Stimulated activated CD8-positive, alpha-beta memory T cell treated with anti-CD3 and anti-CD28 coated beads, Interleukin-15, amount 100 ng/mL, for 48 hours (primary cell): ENCODE measurements at regions not wholly inside any gene's neighbourhood (a gene's known extent, or its start where the extent isn't known, plus 50 kb on each side); places are given as distances from the start of the nearest gene placed in this dataset.

Experiments used
- DNase-seq, 2 donors: peaks; one replicate each; pipeline ENCODE4 v3.0.0-alpha.2; 2020; ENCODE audit warnings: low read depth in 2 of 2

DNA sequence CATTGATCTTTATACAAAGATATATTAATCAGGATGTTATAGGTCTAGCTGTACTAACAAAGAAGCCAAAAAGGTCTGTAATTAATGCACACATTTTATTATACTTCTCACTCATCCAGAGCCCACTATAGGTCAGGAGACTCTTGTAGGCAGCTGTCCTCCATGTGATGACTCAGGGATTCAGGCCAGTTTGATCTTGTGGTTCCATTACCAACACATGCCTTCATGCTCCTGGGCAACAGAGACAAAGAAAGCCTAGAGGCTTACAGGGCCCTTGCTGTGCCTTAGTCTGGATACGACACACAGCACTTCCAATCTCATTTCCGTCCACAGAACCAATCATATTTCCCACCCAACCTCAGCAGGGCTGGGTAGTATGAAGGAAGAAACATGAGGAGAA lies 150.3 kb upstream of the NCAM1 start:
- no peak for DNase-seq

DNA sequence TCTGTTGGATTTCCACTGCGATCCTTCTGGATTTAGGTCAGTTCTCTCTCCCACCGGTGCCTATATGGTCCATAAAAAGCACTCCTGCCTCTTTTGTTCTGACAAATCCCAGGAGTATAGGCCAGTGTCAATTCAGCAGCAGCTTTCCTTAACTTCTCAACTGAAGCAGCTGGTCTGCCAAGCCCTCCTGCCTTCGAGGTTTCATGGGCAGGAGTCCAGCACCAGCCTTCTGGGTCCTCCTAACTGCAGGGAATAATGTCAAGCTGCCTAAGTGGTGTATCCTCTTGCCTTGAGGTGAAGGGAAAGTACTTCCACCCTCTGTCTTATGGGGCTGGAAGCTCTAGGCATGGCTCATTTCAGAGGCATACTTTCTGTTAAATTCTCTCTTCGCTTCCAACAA lies 149.4 kb upstream of the NCAM1 start:
- no peak for DNase-seq

DNA sequence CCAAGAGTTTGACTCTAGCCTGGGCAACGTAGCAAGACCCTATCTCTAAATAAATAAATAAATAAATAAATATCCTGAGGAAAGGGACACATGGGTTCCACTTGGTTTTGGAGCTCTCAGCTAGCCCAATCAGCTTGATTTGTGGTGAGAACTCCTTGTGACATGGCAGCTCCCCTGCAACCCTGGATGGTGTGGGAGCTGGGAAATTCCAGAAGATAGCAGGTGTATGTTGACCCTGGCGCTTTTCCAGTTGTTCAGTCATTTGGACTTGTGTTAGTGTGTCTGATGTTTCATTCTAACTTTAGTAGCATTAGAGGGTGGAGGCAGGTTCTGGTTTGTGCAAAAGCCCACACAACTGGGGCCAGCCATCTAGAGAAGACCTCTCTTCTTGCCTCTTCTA lies 148.5 kb upstream of the NCAM1 start:
- no peak for DNase-seq

DNA sequence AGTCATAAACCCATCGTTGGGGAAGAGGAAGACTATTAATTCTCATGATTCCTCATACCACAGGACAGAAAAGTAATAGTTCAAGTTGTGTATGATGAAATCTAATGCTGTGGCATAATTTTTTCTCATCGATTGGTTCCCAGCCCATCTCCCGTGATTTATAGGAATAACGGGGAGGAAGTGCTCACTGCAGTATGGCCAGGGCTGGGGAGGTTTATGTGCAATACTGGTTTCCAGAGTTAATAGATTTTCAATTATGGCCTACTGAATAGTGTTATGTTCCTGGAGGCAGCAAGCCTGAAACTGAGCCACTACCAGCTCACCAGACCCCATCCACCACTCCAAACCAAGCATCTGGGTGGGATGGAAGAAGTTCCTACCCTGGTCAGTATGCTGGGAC lies 147.1 kb upstream of the NCAM1 start:
- DNase-seq: no peak

DNA sequence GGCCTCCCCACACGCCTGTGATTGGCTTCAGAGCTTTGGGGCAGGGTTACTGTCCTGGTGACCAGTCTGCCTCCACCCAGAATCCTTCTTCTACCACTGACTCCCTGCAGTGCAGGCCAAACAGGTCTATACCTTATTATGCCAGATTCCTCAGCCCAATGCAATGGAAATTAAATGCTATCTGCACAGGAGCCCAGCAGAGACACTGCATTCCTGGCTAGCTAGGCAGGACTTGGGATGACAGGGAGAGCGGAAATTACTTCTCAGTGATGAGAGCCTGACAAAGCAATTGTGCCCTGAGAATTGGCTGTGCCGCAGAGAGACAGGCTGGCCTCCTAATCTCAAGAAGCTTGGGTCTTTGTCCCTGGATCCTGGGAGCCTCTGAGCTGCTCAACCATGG lies 143.8 kb upstream of the NCAM1 start:
- no peak for DNase-seq

DNA sequence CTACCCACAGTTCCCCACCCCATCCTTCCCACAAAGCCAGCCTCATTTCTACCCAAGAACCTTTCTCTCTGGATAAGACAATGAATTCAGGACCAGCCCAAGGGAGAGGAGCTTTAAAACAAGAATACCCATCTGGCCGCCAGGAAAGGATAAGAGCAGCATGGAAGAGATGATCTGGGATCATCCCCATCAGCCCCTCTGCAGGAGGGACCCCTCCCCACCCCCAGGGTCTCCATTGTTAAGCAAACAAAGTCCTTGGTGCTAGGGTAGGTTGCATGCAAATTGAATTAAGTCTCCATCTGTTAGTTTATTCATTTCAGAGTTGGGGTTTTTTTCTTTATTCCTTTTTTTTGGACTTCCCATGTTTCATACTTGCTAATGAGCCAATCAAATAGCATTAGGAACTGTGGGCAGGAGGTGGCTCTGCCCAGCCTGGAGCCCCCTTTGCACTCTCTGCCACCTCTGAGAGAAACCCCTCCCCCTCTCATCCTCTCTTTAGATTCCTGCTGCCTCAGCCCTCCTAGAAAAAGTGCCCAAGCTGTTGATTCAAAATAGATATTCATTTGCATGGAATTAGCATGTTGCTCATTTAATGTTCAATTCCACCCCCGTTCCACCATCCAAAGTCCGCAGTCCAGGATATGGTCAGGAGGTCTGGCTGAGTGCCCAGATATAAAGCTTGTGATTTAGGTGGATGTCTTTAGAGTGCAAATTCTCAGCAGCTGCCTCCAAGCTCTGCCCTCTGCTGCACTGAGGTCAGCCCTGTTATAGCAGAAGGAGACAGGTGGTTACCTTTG lies 138.5 kb upstream of the NCAM1 start:
- DNase-seq: no peak

DNA sequence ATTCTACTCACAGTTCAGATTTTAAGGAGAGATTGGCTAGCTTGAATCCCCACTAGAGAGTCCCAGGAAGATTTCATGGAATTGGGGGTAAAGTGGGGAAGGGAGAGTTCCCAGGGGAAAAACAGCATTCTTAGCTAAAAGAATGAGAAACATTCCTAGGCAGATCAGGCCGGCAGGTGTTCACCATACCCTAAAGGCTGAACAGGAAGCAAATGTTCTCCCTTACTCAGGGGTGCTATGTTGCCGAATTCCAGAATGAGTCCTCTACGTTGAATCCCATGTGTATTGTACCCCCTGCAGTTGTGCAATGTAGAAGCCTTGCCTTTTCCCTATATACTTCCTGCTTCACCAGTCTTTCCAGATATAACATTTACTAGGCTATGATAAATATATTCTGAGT lies 135.2 kb upstream of the NCAM1 start:
- no peak for DNase-seq

DNA sequence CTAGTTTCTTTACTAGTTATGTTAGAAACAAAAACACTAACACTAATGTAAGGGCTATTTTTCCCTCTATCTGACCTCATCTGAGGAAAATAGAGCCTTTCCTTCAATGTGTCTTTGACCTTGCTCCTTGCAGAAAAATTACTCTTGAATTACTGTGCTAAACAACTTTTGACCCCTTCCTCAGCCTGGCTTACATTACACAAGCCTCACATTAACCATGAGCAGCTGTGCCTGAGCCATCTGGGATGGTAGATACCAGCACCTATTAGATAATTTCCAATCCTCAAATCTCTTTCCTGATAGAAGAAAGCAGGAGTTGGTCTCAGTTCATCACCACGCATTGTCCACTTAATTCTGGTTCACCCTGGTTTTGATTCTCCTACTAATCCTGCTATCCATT lies 134.4 kb upstream of the NCAM1 start:
- DNase-seq: no peak

DNA sequence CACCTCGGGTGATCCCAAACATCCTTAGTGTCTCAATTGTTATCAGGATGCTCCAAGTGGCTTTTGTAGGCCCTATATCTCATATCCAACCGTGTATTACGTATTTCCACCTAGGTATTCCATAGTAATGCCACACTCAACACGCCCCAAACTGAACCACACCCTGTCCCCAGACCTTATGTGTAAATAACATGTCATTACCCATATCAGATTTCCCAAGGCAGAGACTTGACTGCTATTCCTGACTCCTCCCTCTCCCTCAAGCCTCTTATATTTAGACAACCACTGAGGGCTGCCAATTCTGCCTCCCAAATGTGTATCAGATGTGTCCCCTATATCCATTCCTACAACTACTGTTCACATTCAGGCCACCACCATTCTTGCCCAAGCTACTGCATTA lies 132.8 kb upstream of the NCAM1 start:
- no peak for DNase-seq

DNA sequence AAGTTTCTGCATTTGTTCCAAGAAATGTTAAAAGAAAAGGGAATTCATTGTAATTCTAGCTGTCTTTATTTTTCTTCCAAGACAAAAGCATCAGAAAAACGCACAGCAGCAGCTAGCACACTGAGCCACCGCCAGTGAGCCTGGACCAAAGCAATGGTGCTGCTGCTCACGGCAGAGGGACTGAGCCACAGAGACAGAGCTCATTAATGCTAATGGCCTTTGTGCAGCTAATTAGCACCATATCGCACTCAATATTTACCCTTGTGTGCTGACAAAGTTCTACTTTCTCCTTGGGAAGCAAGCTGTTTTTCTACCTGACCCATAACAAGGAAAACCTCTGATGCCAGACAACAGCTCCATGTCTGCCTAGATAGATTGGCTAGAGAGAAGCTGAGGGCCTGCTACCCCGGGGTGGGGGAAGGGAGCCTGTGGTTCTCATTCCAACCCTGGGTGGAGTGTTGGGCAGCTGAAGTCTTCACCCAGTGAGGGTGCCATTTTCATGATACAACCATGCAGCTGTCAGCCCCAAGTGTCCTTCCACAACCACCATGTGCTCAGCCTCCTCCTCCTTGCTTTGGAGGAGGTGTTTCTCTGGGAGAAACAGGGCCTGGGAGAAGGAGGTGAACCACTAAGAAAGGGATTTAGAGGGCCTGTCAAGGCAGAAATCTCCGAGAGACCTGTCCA lies 131.1 kb upstream of the NCAM1 start:
- no peak for DNase-seq

DNA sequence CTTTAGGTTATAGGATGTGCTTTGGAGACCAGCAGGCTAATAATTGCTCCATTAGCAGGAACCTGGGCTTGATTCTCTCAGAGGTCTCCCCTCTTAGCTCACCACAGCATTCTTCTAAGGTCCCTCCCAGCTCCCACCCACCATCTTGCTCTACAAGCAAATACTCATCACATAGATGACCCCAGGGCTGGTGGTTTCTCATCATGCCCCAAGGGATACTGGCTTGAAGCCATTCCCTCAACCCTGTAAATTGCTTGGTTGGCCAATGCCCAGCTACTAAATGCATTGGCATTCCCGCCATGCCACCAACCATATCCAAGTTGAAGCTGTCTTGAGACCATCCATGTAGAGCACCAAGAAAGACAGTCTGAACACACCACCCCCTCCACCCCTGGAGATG lies 130.2 kb upstream of the NCAM1 start:
- no peak for DNase-seq

DNA sequence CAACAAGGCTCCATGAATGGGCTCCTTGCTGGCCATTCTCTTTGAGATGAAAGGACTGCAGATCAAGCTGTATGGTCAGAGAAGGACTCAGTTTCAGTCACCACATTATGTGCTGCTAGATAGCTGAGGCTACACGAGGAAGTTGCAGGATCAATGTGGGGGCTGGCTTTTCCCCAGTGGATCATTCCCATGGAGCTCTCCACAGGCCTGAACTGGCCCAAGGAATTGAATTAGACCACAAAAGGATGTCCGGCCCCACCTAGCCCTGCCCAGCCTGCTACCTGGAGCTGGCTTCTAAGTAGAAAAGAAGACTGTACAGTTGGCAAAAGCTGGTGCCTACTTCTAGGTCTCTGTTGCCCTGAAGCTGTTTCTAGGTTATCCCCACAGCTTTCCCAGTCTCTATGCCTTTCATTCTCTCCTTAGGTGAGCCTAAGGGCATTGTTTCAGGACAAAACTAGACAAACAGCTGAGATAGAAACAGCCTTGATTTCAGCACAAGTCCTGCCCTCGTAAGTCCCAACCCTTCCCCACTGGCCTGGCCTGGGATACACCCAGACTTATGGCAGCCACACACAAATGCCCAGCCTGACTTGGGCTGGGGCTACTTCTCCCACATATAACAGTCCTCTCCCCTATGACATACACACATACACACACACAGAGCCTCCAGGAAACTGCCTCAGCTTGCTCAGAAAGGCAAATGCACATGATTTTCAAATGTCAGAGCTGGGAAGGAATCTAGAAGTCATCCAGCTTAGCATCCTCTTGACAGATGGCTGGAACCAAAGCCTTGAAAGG lies 129.1 kb upstream of the NCAM1 start:
- no peak for DNase-seq

DNA sequence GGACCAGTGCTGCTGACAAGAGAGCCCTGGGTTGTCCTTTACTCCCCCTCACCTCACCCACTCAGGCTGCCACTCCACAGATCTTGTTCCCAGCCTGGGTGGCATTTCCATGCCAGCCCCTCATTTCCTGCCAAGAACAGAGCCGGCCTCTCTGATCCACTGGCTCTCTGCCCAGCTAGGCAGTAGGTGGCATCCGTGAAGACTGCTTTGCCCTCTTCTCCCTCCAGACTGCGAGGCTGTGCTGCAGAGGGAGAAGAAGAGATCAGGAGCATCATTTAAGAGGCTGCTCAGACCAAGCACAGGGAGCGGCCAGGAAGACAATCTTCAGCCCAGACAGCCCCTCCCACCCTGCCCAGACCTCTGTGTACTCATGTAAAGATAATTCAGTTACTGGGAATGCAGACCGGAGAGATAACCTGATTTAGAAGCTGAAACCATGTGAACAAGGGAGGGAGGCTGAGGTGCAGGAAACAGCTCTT lies 126.9 kb upstream of the NCAM1 start:
- DNase-seq: no peak

DNA sequence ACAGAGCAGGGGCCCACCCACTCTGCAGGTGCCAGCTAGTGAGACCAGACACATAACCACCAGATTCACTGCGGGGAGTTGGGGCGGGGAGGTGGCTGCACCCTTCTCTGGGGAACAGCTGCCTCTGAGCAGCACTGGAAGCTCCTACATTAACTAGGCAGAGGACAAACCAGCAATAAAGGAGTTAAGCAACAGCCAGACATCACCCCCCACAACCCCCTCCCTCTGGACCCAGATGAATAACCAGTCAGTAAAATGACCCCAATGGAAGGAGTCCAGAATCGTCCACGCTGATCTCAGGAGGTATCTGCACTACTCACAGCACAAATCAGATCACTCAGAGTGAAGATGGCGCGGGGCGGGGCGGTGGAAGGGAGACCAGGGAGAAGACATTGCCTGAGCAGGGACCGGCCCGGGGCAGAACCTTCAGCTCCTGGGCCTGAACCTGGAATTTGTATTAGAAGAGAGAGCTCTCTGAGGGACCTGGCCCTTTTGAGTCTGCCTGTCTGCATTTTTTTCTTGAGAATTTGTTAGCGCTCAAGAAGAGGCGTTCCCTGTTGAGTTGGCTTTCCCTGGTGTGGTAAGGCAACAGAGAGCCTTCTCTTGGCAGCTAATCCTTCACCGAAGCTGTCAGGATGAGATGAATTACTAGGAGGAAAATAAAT lies 125.5 kb upstream of the NCAM1 start:
- no peak for DNase-seq

DNA sequence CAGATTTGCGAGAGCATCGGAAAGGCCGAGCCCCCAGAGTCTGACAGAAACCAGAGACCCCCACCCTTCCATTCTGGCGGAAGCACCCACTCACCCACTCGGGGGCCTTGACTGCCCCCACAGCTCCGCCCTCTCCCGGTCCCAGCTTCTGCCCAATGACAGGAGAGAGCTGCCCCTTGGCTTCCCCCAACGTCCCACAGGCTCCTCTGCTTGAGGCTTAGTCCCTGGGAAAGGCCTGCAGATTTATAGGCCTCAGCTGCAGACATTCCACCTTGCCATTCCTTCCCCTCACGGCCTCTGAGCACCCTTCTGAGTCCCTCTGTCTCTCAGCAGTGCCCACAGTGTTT lies 125.0 kb upstream of the NCAM1 start:
- no peak for DNase-seq

DNA sequence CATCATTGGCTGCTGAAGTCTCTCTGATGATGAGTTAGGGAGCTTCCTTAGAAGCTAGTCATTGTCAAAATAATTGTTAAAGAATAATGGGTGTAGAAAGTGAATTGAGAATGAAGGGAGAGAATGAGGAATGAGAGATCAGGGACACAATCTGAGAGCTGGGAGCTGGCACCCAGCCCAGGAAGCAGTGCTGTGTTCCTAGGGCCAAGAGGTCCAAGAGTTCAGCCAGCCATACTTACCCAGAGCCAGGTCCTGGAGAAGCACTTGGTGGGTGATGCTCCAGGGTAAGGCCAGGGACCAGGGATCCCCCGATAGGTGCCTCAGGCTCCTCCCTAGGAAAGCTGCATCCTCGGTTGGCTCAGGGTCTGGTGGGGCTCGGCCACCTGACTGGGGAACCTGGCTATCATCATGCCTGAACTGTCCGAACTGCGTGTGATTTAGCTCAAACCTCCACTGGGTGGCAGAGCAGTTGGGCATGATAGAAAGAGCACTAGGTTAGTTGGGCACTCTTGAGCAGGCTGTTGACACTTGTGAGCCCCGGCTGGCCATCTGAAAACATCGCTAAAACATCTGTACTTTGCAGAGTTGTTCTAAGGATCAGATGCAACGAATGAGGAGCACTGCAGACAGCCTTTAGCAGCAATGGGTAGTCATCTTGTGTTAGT lies 123.9 kb upstream of the NCAM1 start:
- DNase-seq: no peak

DNA sequence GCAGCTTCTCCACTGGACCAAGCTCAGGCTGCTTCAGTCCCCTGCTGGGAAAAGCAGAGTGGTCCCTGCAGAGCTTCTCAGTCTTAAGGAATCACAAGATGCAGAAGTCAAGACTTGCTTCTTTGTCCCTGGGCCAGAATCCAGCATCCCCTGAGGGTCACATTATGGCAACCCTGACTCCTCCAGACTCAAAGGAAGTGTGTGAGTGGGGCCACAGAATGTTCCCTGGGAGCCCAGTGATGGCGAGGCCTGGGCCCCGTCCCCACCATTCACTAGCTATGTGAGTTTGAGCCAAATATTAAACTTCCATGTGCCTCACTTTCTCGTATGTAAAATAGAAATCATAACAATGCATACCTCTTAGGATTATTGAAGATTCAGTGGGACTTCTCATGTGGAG lies 122.2 kb upstream of the NCAM1 start:
- DNase-seq: no peak

DNA sequence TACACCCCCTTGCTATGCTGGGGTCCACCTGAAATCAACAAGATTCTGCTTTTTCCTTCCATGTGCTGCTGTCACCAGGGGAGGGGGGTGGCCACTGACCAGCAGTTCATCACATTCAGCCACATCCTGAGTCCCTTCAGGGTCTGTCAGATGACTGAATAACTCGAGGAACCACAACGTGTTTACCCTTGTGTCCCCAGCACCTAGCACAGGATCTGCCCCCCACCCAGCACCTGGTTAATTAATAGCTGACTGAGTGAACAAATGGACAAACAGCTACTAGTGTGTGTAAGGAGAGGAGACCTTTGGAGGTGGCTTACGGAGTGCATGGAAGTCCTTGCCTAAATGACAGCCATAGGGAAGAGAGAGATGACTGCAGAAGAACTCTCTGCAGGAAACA lies 119.5 kb upstream of the NCAM1 start:
- DNase-seq: no peak

DNA sequence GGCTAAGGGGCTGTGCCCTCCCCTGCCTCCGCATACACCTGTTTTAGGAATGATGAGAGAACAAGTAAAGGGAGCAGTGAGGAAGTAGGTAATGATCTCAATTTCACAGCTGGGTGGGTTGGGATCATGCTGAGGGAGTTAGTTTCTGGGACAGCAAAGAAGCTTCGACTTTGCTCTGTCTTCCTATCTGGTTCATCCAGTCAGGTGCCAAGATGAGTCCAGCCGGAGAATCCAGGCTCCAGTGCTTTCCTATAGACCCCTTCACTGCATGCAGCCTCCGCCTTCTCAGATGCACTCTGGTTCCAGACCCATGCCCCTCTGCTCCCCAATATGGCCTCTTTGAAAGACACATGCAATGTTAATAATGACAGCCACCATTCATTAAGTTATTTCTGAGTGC lies 119.1 kb upstream of the NCAM1 start:
- DNase-seq: no peak

DNA sequence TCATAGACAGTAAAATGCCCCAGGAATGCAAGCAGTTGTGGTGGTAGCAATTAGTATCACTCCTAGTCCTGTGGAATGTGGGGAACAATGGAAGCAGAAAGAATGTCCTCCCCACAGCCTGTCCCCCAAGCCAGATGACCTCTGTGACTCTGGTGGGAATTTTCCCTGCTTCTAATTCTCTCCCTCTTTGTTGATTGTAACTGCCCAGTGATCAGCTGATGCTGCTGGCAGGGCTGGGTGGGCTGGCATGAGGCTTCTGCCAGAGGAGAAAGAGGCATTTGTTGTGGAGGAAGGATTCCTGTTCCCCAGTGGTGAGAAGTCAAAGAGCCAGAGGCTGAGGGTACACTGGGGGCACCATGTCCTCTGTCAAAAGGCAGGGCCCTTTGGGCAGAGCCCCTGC lies 116.7 kb upstream of the NCAM1 start:
- no peak for DNase-seq

DNA sequence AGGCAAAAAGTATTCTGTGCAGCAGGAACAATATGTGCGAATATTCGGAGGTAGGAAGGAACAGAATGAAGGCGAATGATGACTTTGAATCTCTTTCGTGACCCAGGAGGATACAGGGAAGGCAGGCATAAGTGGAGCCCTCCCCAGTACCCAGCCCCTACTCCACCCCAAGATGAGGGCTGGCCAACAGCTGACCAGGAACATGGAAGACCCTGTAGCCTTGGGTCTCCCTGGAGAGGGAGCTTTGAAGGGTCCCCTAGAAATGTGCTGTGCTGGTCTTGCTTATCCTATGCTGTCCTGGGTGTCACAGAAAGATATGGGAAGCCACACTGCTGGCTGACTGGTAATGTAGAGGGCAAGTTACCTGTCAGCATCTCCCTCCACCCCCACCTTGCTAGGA lies 113.7 kb upstream of the NCAM1 start:
- no peak for DNase-seq
